ENCODE measurements at regions not wholly inside any gene's neighbourhood (a gene's known extent, or its start where the extent isn't known, plus 50 kb on each side); places are given as distances from the start of the nearest gene placed in this dataset.

DNA sequence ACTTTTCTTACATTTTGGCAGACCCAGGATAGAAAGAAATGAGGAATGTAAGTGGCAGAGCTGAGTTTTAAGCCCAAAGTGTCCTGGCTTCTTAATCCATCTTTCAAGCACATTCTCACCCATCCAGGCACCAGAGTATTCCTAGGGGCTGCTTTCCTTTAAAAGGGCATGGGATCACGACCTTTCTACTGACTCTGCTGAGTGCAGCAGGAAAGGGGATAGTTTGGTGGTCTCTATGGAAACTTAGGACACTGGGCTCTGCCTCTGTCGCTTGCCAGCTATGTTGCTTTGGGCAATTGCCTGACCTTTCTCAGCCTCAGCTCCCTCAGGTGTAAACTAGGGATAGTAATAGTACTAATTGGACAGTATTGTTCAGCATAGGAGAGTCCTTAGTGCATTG, 458.4 kb downstream of the PDCD6IP start:
- TF ChIP-seq, protein P1, sequence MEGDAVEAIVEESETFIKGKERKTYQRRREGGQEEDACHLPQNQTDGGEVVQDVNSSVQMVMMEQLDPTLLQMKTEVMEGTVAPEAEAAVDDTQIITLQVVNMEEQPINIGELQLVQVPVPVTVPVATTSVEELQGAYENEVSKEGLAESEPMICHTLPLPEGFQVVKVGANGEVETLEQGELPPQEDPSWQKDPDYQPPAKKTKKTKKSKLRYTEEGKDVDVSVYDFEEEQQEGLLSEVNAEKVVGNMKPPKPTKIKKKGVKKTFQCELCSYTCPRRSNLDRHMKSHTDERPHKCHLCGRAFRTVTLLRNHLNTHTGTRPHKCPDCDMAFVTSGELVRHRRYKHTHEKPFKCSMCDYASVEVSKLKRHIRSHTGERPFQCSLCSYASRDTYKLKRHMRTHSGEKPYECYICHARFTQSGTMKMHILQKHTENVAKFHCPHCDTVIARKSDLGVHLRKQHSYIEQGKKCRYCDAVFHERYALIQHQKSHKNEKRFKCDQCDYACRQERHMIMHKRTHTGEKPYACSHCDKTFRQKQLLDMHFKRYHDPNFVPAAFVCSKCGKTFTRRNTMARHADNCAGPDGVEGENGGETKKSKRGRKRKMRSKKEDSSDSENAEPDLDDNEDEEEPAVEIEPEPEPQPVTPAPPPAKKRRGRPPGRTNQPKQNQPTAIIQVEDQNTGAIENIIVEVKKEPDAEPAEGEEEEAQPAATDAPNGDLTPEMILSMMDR (optimal IDR thresholded peaks at IDR 0.05 in 1 of 3, IDR thresholded peaks at IDR 0.05 in 1 of 3, conservative IDR thresholded peaks at IDR 0.05 in 1 of 3; ENCODE audit: extremely low read depth in 1 of 3, insufficient read depth in 2 of 3, low read length in 3 of 3), result no peak
- no peak for TF ChIP-seq EZH2 (IDR thresholded peaks at IDR 0.05; ENCODE audit: low read length)
- H3K9ac ChIP-seq (ENCODE audit: control insufficient read depth, extremely low read depth, insufficient read depth, low read length), result no peak overlapping the region
- H2AFZ ChIP-seq (ENCODE audit: control insufficient read depth, low read length), result no peak overlapping the region
- H3K9me1 ChIP-seq (ENCODE audit: control insufficient read depth, extremely low read depth, insufficient read depth, low read length), result no peaks in the 10 kb centered on the region
- no peaks in the 10 kb centered on the region for H3K4me1 ChIP-seq (ENCODE audit: control insufficient read depth, extremely low read depth, insufficient read depth, low read length)
- H3K4me3 ChIP-seq (ENCODE audit: control insufficient read depth in 2 of 3, extremely low read depth in 1 of 3, insufficient read depth in 2 of 3, low read depth in 1 of 3, low read length in 3 of 3), result no peak overlapping the region
- H3K27ac ChIP-seq (ENCODE audit: control insufficient read depth, insufficient read depth, low read length), result no peak overlapping the region
- H3K27me3 ChIP-seq (ENCODE audit: control insufficient read depth, extremely low read depth, insufficient read depth, low read length), result no peaks in the 10 kb centered on the region
- H4K20me1 ChIP-seq (ENCODE audit: control insufficient read depth, extremely low read depth, insufficient read depth, low read length), result no peaks in the 10 kb centered on the region
- DNase-seq (ENCODE audit: low read depth, low spot score), result no peak
- FAIRE-seq, result no peak
- dilution Hi-C loops (cut with MboI; ENCODE audit: extremely low pct_ligation_motif_present, low sequenced_read_pairs), result no loop called here
- no peaks in the 10 kb centered on the region for H3K36me3 ChIP-seq (ENCODE audit: control insufficient read depth in 2 of 2, extremely low read depth in 1 of 2, insufficient read depth in 2 of 2, low read length in 2 of 2)
- no peak overlapping the region for H3K4me2 ChIP-seq (ENCODE audit: control insufficient read depth, extremely low read depth, insufficient read depth, low read depth, low read length)
- H3K79me2 ChIP-seq (ENCODE audit: control insufficient read depth, insufficient read depth, low read length), result no peaks in the 10 kb centered on the region
- H3K9me3 ChIP-seq (ENCODE audit: control insufficient read depth, low read depth, low read length), result no peaks in the 10 kb centered on the region

DNA sequence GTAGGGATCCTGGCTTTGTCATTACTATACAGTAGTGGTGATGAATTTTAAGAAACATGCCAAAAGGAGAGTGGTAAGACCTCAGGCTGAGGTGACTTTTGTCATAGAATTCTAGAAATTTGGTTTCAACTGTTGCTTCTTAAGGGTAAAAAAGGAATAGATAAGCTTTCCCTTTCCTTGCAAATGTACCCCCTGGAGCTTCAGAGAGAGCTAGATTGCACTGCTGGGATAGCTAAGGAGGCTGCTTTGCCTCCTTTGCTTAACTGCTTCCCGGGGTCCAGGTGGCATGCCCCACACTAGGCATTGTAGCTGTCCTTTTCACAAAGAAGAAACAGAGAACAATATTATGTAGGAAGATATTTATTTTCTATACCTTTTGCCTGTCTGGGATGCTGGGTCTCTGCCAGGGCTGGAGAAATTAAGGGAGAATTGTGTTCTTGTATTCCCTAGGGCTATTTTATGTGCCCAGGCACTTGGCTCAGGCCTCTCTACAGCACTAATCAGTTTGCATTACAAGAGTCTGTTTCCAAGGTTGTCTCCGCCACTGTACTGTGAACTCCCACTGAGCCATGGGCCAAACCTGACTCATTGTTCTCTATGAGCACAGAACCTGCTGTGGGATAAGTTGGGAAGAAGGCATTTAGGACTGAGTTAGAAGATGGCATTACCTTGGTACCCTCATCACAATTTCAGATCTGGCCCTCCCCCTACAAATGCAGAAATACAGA, 460.0 kb downstream of the PDCD6IP start:
- dilution Hi-C loops (cut with MboI; ENCODE audit: extremely low pct_ligation_motif_present, low sequenced_read_pairs), result no loop called here
- Histone ChIP-seq H3K36me3 (ENCODE audit: control insufficient read depth in 2 of 2, extremely low read depth in 1 of 2, insufficient read depth in 2 of 2, low read length in 2 of 2) (no peaks in the 10 kb centered on the region), H3K9ac (ENCODE audit: control insufficient read depth, extremely low read depth, insufficient read depth, low read length) (no peak overlapping the region), H3K4me1 (ENCODE audit: control insufficient read depth, extremely low read depth, insufficient read depth, low read length) (no peaks in the 10 kb centered on the region), H2AFZ (ENCODE audit: control insufficient read depth, low read length) (no peak overlapping the region), H4K20me1 (ENCODE audit: control insufficient read depth, extremely low read depth, insufficient read depth, low read length) (no peaks in the 10 kb centered on the region), H3K79me2 (ENCODE audit: control insufficient read depth, insufficient read depth, low read length) (no peaks in the 10 kb centered on the region), H3K27me3 (ENCODE audit: control insufficient read depth, extremely low read depth, insufficient read depth, low read length) (no peaks in the 10 kb centered on the region), H3K27ac (ENCODE audit: control insufficient read depth, insufficient read depth, low read length) (no peak overlapping the region), H3K9me3 (ENCODE audit: control insufficient read depth, low read depth, low read length) (no peaks in the 10 kb centered on the region), H3K9me1 (ENCODE audit: control insufficient read depth, extremely low read depth, insufficient read depth, low read length) (no peaks in the 10 kb centered on the region), H3K4me3 (ENCODE audit: control insufficient read depth in 2 of 3, extremely low read depth in 1 of 3, insufficient read depth in 2 of 3, low read depth in 1 of 3, low read length in 3 of 3) (no peak overlapping the region), H3K4me2 (ENCODE audit: control insufficient read depth, extremely low read depth, insufficient read depth, low read depth, low read length) (no peak overlapping the region)
- TF ChIP-seq EZH2 (IDR thresholded peaks at IDR 0.05; ENCODE audit: low read length), result no peak
- TF ChIP-seq, protein P1 (optimal IDR thresholded peaks at IDR 0.05 in 1 of 3, IDR thresholded peaks at IDR 0.05 in 1 of 3, conservative IDR thresholded peaks at IDR 0.05 in 1 of 3; ENCODE audit: extremely low read depth in 1 of 3, insufficient read depth in 2 of 3, low read length in 3 of 3), result no peak
- FAIRE-seq (no peak), DNase-seq (ENCODE audit: low read depth, low spot score) (no peak)

All from keratinocyte (primary cell).